ENCODE measurements at regions not wholly inside any gene's neighbourhood (a gene's known extent, or its start where the extent isn't known, plus 50 kb on each side); places are given as distances from the start of the nearest gene placed in this dataset.

GRCh38 chr4:37138789-37139188 is 105.8 kb upstream of the NWD2 start:
- no peak for DNase-seq
- Histone ChIP-seq H3K27ac (ENCODE audit: low read length, poor library complexity, severe bottlenecking) (no peak overlapping the region), H3K4me2 (ENCODE audit: low read length, poor library complexity, severe bottlenecking) (no peak overlapping the region), H3K9me3 (ENCODE audit: control insufficient read depth, low read length) (peaks cover 5% of the 10 kb centered on the region), H2BK5ac (ENCODE audit: low read depth, low read length, poor library complexity, severe bottlenecking) (no peak overlapping the region), H2AFZ (ENCODE audit: low read depth, low read length) (no peak overlapping the region), H4K8ac (ENCODE audit: low read length) (no peak overlapping the region), H3K27me3 (ENCODE audit: control insufficient read depth in 1 of 2, insufficient read depth in 1 of 2, low read length in 2 of 2) (no peaks in the 10 kb centered on the region), H2BK12ac (ENCODE audit: low read length in 2 of 2) (no peak overlapping the region), H3K9ac (ENCODE audit: low read length) (no peak overlapping the region), H3K23ac (ENCODE audit: low read length in 2 of 2) (no peak overlapping the region), H3K4me1 (ENCODE audit: control insufficient read depth, insufficient read depth, low read depth, low read length) (no peaks in the 10 kb centered on the region), H3K14ac (ENCODE audit: low read length in 2 of 2) (no peak overlapping the region), H3K36me3 (ENCODE audit: control insufficient read depth in 1 of 2, insufficient read depth in 2 of 2, low read depth in 1 of 2, low read length in 2 of 2) (no peaks in the 10 kb centered on the region), H3K79me1 (replicated peaks; ENCODE audit: low read length, poor library complexity, severe bottlenecking) (no peaks in the 10 kb centered on the region), H2BK15ac (ENCODE audit: low read depth, poor library complexity, severe bottlenecking) (no peak overlapping the region), H3K4ac (ENCODE audit: low read depth in 1 of 2, low read length in 2 of 2) (no peak overlapping the region), H2BK120ac (ENCODE audit: low read depth, low read length) (no peak overlapping the region), H3K4me3 (ENCODE audit: insufficient read depth in 1 of 2, low read depth in 1 of 2, low read length in 2 of 2) (no peak overlapping the region), H2AK5ac (ENCODE audit: low read length, severe bottlenecking) (no peak overlapping the region), H4K91ac (ENCODE audit: low read length) (no peak overlapping the region), H3K18ac (ENCODE audit: low read depth in 1 of 2, low read length in 2 of 2) (no peak overlapping the region)
- WGBS, result 32% methylated on average over 2 of the region's 2 CpGs

GRCh38 chr4:37139987-37140386 is 104.6 kb upstream of the NWD2 start:
- Histone ChIP-seq H2BK120ac (ENCODE audit: low read depth, low read length) (no peak overlapping the region), H4K8ac (ENCODE audit: low read length) (no peak overlapping the region), H3K4me1 (ENCODE audit: control insufficient read depth, insufficient read depth, low read depth, low read length) (no peaks in the 10 kb centered on the region), H2AK5ac (ENCODE audit: low read length, severe bottlenecking) (no peak overlapping the region), H3K27ac (ENCODE audit: low read length, poor library complexity, severe bottlenecking) (no peak overlapping the region), H2BK15ac (ENCODE audit: low read depth, poor library complexity, severe bottlenecking) (no peak overlapping the region), H2BK5ac (ENCODE audit: low read depth, low read length, poor library complexity, severe bottlenecking) (no peak overlapping the region), H3K79me1 (replicated peaks; ENCODE audit: low read length, poor library complexity, severe bottlenecking) (no peaks in the 10 kb centered on the region), H3K18ac (ENCODE audit: low read depth in 1 of 2, low read length in 2 of 2) (no peak overlapping the region), H3K9ac (ENCODE audit: low read length) (no peak overlapping the region), H3K14ac (ENCODE audit: low read length in 2 of 2) (no peak overlapping the region), H3K27me3 (ENCODE audit: control insufficient read depth in 1 of 2, insufficient read depth in 1 of 2, low read length in 2 of 2) (no peaks in the 10 kb centered on the region), H3K23ac (ENCODE audit: low read length in 2 of 2) (no peak overlapping the region), H3K4me3 (ENCODE audit: insufficient read depth in 1 of 2, low read depth in 1 of 2, low read length in 2 of 2) (no peak overlapping the region), H4K91ac (ENCODE audit: low read length) (no peak overlapping the region), H3K4me2 (ENCODE audit: low read length, poor library complexity, severe bottlenecking) (no peak overlapping the region), H2BK12ac (ENCODE audit: low read length in 2 of 2) (no peak overlapping the region), H3K36me3 (ENCODE audit: control insufficient read depth in 1 of 2, insufficient read depth in 2 of 2, low read depth in 1 of 2, low read length in 2 of 2) (no peaks in the 10 kb centered on the region), H3K9me3 (ENCODE audit: control insufficient read depth, low read length) (peaks cover 6% of the 10 kb centered on the region), H3K4ac (ENCODE audit: low read depth in 1 of 2, low read length in 2 of 2) (no peak overlapping the region), H2AFZ (ENCODE audit: low read depth, low read length) (no peak overlapping the region)
- DNase-seq, result no peak
- WGBS, result 43% methylated on average over 1 of the region's 1 CpG

GRCh38 chr4:37146260-37146659 is 98.3 kb upstream of the NWD2 start:
- Histone ChIP-seq H3K23ac (ENCODE audit: low read length in 2 of 2) (no peak overlapping the region), H2BK12ac (ENCODE audit: low read length in 2 of 2) (no peak overlapping the region), H2AFZ (ENCODE audit: low read depth, low read length) (no peak overlapping the region), H3K27me3 (ENCODE audit: control insufficient read depth in 1 of 2, insufficient read depth in 1 of 2, low read length in 2 of 2) (no peaks in the 10 kb centered on the region), H3K4me2 (ENCODE audit: low read length, poor library complexity, severe bottlenecking) (no peak overlapping the region), H2BK15ac (ENCODE audit: low read depth, poor library complexity, severe bottlenecking) (no peak overlapping the region), H2AK5ac (ENCODE audit: low read length, severe bottlenecking) (no peak overlapping the region), H3K9me3 (ENCODE audit: control insufficient read depth, low read length) (peaks cover 6% of the 10 kb centered on the region), H3K4me1 (ENCODE audit: control insufficient read depth, insufficient read depth, low read depth, low read length) (no peaks in the 10 kb centered on the region), H3K18ac (ENCODE audit: low read depth in 1 of 2, low read length in 2 of 2) (no peak overlapping the region), H3K36me3 (ENCODE audit: control insufficient read depth in 1 of 2, insufficient read depth in 2 of 2, low read depth in 1 of 2, low read length in 2 of 2) (no peaks in the 10 kb centered on the region), H3K14ac (ENCODE audit: low read length in 2 of 2) (no peak overlapping the region), H3K27ac (ENCODE audit: low read length, poor library complexity, severe bottlenecking) (no peak overlapping the region), H3K9ac (ENCODE audit: low read length) (no peak overlapping the region), H4K91ac (ENCODE audit: low read length) (no peak overlapping the region), H4K8ac (ENCODE audit: low read length) (no peak overlapping the region), H3K79me1 (replicated peaks; ENCODE audit: low read length, poor library complexity, severe bottlenecking) (no peaks in the 10 kb centered on the region), H3K4ac (ENCODE audit: low read depth in 1 of 2, low read length in 2 of 2) (no peak overlapping the region), H2BK120ac (ENCODE audit: low read depth, low read length) (no peak overlapping the region), H3K4me3 (ENCODE audit: insufficient read depth in 1 of 2, low read depth in 1 of 2, low read length in 2 of 2) (no peak overlapping the region), H2BK5ac (ENCODE audit: low read depth, low read length, poor library complexity, severe bottlenecking) (no peak overlapping the region)
- no peak for DNase-seq
- WGBS, result 40% methylated on average over 2 of the region's 2 CpGs

GRCh38 chr4:37157476-37158167 is 86.9 kb upstream of the NWD2 start:
- Histone ChIP-seq H3K14ac (ENCODE audit: low read length in 2 of 2) (no peak overlapping the region), H3K23ac (ENCODE audit: low read length in 2 of 2) (no peak overlapping the region), H3K79me1 (replicated peaks; ENCODE audit: low read length, poor library complexity, severe bottlenecking) (no peaks in the 10 kb centered on the region), H3K27me3 (ENCODE audit: control insufficient read depth in 1 of 2, insufficient read depth in 1 of 2, low read length in 2 of 2) (no peaks in the 10 kb centered on the region), H3K4ac (ENCODE audit: low read depth in 1 of 2, low read length in 2 of 2) (no peak overlapping the region), H3K36me3 (ENCODE audit: control insufficient read depth in 1 of 2, insufficient read depth in 2 of 2, low read depth in 1 of 2, low read length in 2 of 2) (no peaks in the 10 kb centered on the region), H2BK5ac (ENCODE audit: low read depth, low read length, poor library complexity, severe bottlenecking) (no peak overlapping the region), H4K91ac (ENCODE audit: low read length) (no peak overlapping the region), H3K4me3 (ENCODE audit: insufficient read depth in 1 of 2, low read depth in 1 of 2, low read length in 2 of 2) (no peak overlapping the region), H2AFZ (ENCODE audit: low read depth, low read length) (no peak overlapping the region), H3K9me3 (ENCODE audit: control insufficient read depth, low read length) (peaks cover 3% of the 10 kb centered on the region), H2BK120ac (ENCODE audit: low read depth, low read length) (no peak overlapping the region), H3K27ac (ENCODE audit: low read length, poor library complexity, severe bottlenecking) (no peak overlapping the region), H4K8ac (ENCODE audit: low read length) (no peak overlapping the region), H2BK12ac (ENCODE audit: low read length in 2 of 2) (no peak overlapping the region), H3K4me2 (ENCODE audit: low read length, poor library complexity, severe bottlenecking) (no peak overlapping the region), H3K4me1 (ENCODE audit: control insufficient read depth, insufficient read depth, low read depth, low read length) (no peaks in the 10 kb centered on the region), H2AK5ac (ENCODE audit: low read length, severe bottlenecking) (no peak overlapping the region), H3K9ac (ENCODE audit: low read length) (no peak overlapping the region), H2BK15ac (ENCODE audit: low read depth, poor library complexity, severe bottlenecking) (no peak overlapping the region), H3K18ac (ENCODE audit: low read depth in 1 of 2, low read length in 2 of 2) (no peak overlapping the region)
- DNase-seq, result no peak
- 85% methylated on average over 2 of the region's 2 CpGs for WGBS

All from mesenchymal stem cell (in vitro differentiated cells and primary cell).